Natural killer cell (primary cell): ENCODE measurements at regions not wholly inside any gene's neighbourhood (a gene's known extent, or its start where the extent isn't known, plus 50 kb on each side); places are given as distances from the start of the nearest gene placed in this dataset.

Experiments
- ATAC-seq, 3 donors: fragments of 150-1000 bp in 2 of 3; fragments of 200-7000 bp in 1 of 3; cut with Tn5 transposase; 1 replicate in 1 of 3; 2 replicates in 2 of 3; pipeline ENCODE4 v1.10.0; 2021; ENCODE audit warnings: mild to moderate bottlenecking in 2 of 3, moderate library complexity in 2 of 3
- DNase-seq, 2 donors: peaks; one replicate each; pipeline versions ENCODE4 v3.0.0 to v3.0.0-alpha.2; 2013 to 2021; ENCODE audit warnings: mixed read lengths in 1 of 2
- H3K27ac ChIP-seq: one replicate; pipeline ENCODE4 v1.5.1; 2013; ENCODE audit warnings: mild to moderate bottlenecking, low read length
- H3K27me3 ChIP-seq: one replicate; pipeline ENCODE4 v1.6.1; 2013; ENCODE audit warnings: low read length; ENCODE audit not compliant: control insufficient read depth, insufficient read depth
- H3K36me3 ChIP-seq: one replicate; pipeline ENCODE4 v1.6.1; 2013; ENCODE audit warnings: low read length; ENCODE audit not compliant: control insufficient read depth, insufficient read depth
- H3K4me1 ChIP-seq: one replicate; pipeline ENCODE4 v1.6.1; 2013; ENCODE audit warnings: low read length; ENCODE audit not compliant: control insufficient read depth, insufficient read depth
- H3K4me3 ChIP-seq: one replicate; pipeline ENCODE4 v1.5.1; 2013; ENCODE audit warnings: low read length
- H3K9me3 ChIP-seq: one replicate; pipeline ENCODE4 v1.6.1; 2013; ENCODE audit warnings: low read length; ENCODE audit not compliant: control insufficient read depth, insufficient read depth
- H3K27ac Mint-ChIP-seq, 2 donors: one replicate each; pipeline ENCODE4 v1.8.0; 2022; ENCODE audit warnings: mild to moderate bottlenecking in 2 of 2, mixed read lengths in 2 of 2, moderate library complexity in 1 of 2
- H3K27me3 Mint-ChIP-seq, 2 donors: one replicate each; pipeline ENCODE4 v1.8.0; 2022; ENCODE audit warnings: low read depth in 2 of 2, mixed read lengths in 2 of 2
- H3K36me3 Mint-ChIP-seq: one replicate; pipeline ENCODE4 v1.8.0; 2022; ENCODE audit warnings: mixed read lengths
- H3K4me1 Mint-ChIP-seq, 2 donors: one replicate each; pipeline ENCODE4 v1.8.0; 2022; ENCODE audit warnings: mixed read lengths in 2 of 2
- H3K4me3 Mint-ChIP-seq: one replicate; pipeline ENCODE4 v1.8.0; 2022; ENCODE audit warnings: mild to moderate bottlenecking, moderate library complexity, mixed read lengths
- H3K9me3 Mint-ChIP-seq, 2 donors: one replicate each; pipeline ENCODE4 v1.8.0; 2022; ENCODE audit warnings: mixed read lengths in 2 of 2
- WGBS: methylation state at CpG from one replicate; pipeline ENCODE4 v1.1.7; 2013; ENCODE audit warnings: missing lambda C conversion rate; ENCODE audit not compliant: insufficient coverage; 5-methylcytosine and 5-hydroxymethylcytosine counted together
- intact Hi-C: fragments of 100-400 bp; cut with micrococcal nuclease; formaldehyde crosslinking; loops from one replicate; pipeline ENCODE4 v1.14.2; 2022
- TF ChIP-seq, protein P1 (sequence below): fragments of 200-600 bp; IDR thresholded peaks from one replicate; pipeline ENCODE4 v1.8.0; 2022; ENCODE audit warnings: antibody characterized with exemption

DNA sequence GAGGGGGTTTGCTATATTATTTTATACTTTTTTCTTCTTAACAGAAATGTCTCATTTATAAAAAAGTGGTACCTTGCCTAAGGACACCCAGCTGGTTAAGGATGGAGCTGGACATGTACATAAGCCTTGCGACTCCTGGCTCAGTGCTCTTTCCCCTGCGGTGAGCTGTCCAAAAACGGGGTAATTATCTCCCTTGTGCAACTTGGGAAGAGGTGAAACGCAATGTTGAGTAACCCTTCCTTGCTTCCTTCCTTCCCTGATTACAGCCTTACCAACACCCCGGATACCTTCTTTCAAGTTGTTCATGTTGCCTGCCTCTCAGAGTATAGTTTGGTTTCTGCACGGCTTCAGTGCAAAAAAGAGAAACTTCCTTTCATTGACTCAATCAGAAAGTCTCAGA, 94.1 kb upstream of the XYLT1 start:
- TF ChIP-seq, protein P1, sequence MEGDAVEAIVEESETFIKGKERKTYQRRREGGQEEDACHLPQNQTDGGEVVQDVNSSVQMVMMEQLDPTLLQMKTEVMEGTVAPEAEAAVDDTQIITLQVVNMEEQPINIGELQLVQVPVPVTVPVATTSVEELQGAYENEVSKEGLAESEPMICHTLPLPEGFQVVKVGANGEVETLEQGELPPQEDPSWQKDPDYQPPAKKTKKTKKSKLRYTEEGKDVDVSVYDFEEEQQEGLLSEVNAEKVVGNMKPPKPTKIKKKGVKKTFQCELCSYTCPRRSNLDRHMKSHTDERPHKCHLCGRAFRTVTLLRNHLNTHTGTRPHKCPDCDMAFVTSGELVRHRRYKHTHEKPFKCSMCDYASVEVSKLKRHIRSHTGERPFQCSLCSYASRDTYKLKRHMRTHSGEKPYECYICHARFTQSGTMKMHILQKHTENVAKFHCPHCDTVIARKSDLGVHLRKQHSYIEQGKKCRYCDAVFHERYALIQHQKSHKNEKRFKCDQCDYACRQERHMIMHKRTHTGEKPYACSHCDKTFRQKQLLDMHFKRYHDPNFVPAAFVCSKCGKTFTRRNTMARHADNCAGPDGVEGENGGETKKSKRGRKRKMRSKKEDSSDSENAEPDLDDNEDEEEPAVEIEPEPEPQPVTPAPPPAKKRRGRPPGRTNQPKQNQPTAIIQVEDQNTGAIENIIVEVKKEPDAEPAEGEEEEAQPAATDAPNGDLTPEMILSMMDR = no peak
- Mint-ChIP-seq H3K4me1 (no peaks in the 10 kb centered on the region), H3K36me3 (no peaks in the 10 kb centered on the region), H3K4me3 (no peak overlapping the region), H3K27ac (no peak overlapping the region), H3K27me3 (peaks cover 4 to 30% of the 10 kb centered on the region in 2 donors), H3K9me3 (no peaks in the 10 kb centered on the region)
- H3K36me3 ChIP-seq = no peaks in the 10 kb centered on the region
- no peaks in the 10 kb centered on the region for H3K27me3 ChIP-seq
- no peaks in the 10 kb centered on the region for H3K9me3 ChIP-seq
- intact Hi-C loops = no loop called here
- no peak for ATAC-seq
- no peaks in the 10 kb centered on the region for H3K4me1 ChIP-seq
- 78% methylated on average over 6 of the region's 6 CpGs for WGBS
- H3K4me3 ChIP-seq = no peak overlapping the region
- H3K27ac ChIP-seq = no peak overlapping the region
- no peak for DNase-seq

DNA sequence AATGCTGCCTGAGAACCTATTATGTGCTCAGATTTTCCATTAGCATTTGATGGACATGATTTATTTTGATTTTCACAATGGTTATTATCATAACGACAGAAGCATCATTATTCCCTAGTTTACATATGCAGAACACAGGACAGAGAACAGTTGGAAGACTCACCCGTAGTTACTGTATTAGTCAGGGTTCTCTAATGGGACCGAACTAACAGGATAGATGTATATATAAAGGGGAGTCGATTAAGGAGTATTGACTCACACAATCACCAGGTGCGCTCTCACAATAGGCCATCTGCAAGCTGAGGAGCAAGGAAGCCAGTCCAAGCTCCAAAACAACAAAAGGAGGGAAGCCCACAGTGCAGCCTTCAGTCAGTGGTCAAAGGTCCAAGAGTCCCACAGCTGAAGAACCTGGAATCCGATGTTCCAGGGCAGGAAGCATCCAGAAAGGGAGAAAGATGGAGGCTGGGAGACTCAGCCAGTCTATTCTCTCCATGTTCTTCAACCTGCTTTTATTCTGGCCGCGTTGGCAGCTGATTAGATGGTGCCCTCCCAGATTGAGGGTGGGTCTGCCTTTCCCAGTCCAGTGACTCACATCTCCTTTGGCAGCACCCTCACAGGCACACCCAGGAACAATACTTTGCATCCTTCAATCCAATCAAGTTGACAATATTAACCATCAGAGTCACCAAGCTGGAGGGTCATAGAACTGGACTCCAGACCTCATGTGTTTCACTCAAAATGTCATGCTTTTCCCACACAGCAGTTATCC, 92.7 kb upstream of the XYLT1 start:
- intact Hi-C loops = no loop called here
- Histone ChIP-seq H3K4me3 (no peak overlapping the region), H3K9me3 (no peaks in the 10 kb centered on the region), H3K27ac (no peak overlapping the region), H3K4me1 (no peaks in the 10 kb centered on the region), H3K36me3 (no peaks in the 10 kb centered on the region), H3K27me3 (no peaks in the 10 kb centered on the region)
- Mint-ChIP-seq H3K9me3 (no peaks in the 10 kb centered on the region), H3K4me3 (no peak overlapping the region), H3K4me1 (no peaks in the 10 kb centered on the region), H3K27ac (no peak overlapping the region), H3K27me3 (peaks cover 8 to 34% of the 10 kb centered on the region in 2 donors), H3K36me3 (no peaks in the 10 kb centered on the region)
- 86% methylated on average over 8 of the region's 8 CpGs for WGBS
- ATAC-seq (no peak), DNase-seq (no peak)
- TF ChIP-seq, protein P1 = no peak

DNA sequence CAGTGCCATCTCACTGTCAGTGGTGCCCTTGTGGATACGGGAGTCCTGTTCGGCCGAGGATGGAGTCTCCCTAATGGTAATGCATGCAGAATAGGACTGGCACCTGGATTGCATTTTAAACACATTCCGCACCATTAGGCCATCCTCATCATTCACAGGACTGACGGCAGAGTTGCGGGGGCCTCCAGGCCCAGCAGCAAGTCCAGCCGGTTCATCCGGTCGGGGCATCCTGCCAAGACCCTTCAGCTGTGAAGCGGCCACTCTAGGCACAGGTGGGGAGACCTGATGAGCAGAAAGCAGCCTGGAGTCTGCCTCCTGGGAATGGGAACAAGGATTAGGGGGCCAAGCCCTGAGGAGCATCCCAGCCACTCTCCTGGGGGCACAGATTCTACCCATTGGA, 90.3 kb upstream of the XYLT1 start:
- H3K4me3 Mint-ChIP-seq = no peak overlapping the region
- DNase-seq = no peak
- Histone ChIP-seq H3K4me3 (no peak overlapping the region), H3K27me3 (no peaks in the 10 kb centered on the region), H3K9me3 (no peaks in the 10 kb centered on the region), H3K27ac (no peak overlapping the region), H3K4me1 (no peaks in the 10 kb centered on the region), H3K36me3 (no peaks in the 10 kb centered on the region)
- H3K27ac Mint-ChIP-seq = no peak overlapping the region
- TF ChIP-seq, protein P1 = no peak
- H3K4me1 Mint-ChIP-seq = no peaks in the 10 kb centered on the region
- H3K36me3 Mint-ChIP-seq = no peaks in the 10 kb centered on the region
- ATAC-seq = no peak
- WGBS = 89% methylated on average over 10 of the region's 10 CpGs
- intact Hi-C loops = no loop called here
- H3K9me3 Mint-ChIP-seq = no peaks in the 10 kb centered on the region
- peaks cover 7 to 34% of the 10 kb centered on the region in 2 donors for H3K27me3 Mint-ChIP-seq

DNA sequence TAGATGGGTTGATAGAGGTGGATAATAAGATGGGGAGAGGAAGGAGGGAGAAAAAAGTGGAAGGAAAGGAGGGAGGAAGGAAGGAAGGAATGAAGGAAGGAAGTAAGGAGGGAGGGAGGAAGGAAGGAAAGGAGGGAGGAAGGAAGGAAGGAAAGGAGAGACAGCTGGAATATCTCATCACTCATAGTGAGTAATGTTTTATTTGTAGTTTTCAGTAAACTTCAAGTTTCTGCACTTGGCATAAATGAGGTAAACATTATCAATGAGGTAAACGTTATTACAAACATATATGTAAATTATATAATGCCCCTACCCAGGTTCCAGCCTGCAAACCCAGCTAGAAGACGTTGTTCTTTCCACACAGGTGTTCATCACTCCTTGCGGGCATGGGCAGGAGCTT, 89.8 kb upstream of the XYLT1 start:
- 78% methylated on average over 2 of the region's 3 CpGs for WGBS
- TF ChIP-seq, protein P1 = no peak
- no peak for ATAC-seq

More for the DNA sequence above, 89.8 kb upstream of the XYLT1 start:
- Mint-ChIP-seq H3K27me3 (peaks cover 7 to 34% of the 10 kb centered on the region in 2 donors), H3K36me3 (no peaks in the 10 kb centered on the region), H3K4me3 (no peak overlapping the region), H3K4me1 (no peaks in the 10 kb centered on the region), H3K27ac (no peak overlapping the region), H3K9me3 (no peaks in the 10 kb centered on the region)
- H3K4me3 ChIP-seq = no peak overlapping the region
- H3K4me1 ChIP-seq = no peaks in the 10 kb centered on the region
- intact Hi-C loops = no loop called here
- H3K36me3 ChIP-seq = no peaks in the 10 kb centered on the region
- H3K27me3 ChIP-seq = no peaks in the 10 kb centered on the region
- DNase-seq = no peak
- no peak overlapping the region for H3K27ac ChIP-seq
- H3K9me3 ChIP-seq = no peaks in the 10 kb centered on the region
